ENCODE measurements at regions not wholly inside any gene's neighbourhood (a gene's known extent, or its start where the extent isn't known, plus 50 kb on each side); places are given as distances from the start of the nearest gene placed in this dataset.
"Not testable (repeated sequence)": the region's sequence is repeated elsewhere in the genome, so short reads cannot be mapped to it uniquely, and the experiment has no call there.

DNA sequence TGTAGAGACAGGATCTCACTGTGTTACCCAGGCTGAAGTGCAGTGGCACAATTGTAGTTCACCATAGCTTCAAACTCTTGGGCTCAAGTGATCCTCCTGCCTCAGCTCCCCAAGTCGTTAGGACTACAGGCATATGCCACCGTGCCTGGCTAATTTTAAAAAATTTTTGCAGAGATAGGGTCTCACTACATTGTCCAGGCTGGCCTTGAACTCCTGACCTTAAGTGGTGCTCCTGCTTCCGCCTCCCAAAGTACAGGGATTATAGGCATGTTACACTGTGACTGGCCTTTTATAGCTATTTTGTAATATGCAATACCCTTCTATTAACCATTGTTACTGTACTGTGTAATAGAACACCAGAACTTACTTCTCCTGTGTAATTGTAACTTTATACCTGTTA is 139.3 kb upstream of the ZNF267 start:
- Histone ChIP-seq H3K79me2 (ENCODE audit: low read length) (no peaks in the 10 kb centered on the region), H3K9me2 (replicated peaks; ENCODE audit: insufficient read depth, low read length) (no peaks in the 10 kb centered on the region), H2AFZ (ENCODE audit: low read length) (no peak overlapping the region), H3K36me3 (replicated peaks; ENCODE audit: insufficient read depth, low read length) (no peaks in the 10 kb centered on the region; the same call in 1 of the 2 replicates), H3K9me3 (replicated peaks; ENCODE audit: insufficient read depth, low read length) (no peaks in the 10 kb centered on the region), H3K27me3 (replicated peaks; ENCODE audit: insufficient read depth, low read length) (no peaks in the 10 kb centered on the region), H3K27ac (ENCODE audit: low read length) (no peak overlapping the region), H3F3A (ENCODE audit: insufficient read depth, low read length) (no peaks in the 10 kb centered on the region), H3K4me3 (ENCODE audit: low read length) (no peak overlapping the region), H3K9ac (ENCODE audit: low read length) (no peak overlapping the region), H3K4me1 (ENCODE audit: low read length) (no peaks in the 10 kb centered on the region), H4K20me1 (ENCODE audit: insufficient read depth, low read length) (no peaks in the 10 kb centered on the region), H3K4me2 (ENCODE audit: low read depth, low read length) (no peak overlapping the region)
- DNase-seq, result no peak
- TF ChIP-seq EZH2 (optimal IDR thresholded peaks at IDR 0.05; ENCODE audit: low read depth, low read length) (no peak), EZH2phosphoT487 (IDR thresholded peaks at IDR 0.05; ENCODE audit: low read length) (no peak)
- TF ChIP-seq, protein P1, sequence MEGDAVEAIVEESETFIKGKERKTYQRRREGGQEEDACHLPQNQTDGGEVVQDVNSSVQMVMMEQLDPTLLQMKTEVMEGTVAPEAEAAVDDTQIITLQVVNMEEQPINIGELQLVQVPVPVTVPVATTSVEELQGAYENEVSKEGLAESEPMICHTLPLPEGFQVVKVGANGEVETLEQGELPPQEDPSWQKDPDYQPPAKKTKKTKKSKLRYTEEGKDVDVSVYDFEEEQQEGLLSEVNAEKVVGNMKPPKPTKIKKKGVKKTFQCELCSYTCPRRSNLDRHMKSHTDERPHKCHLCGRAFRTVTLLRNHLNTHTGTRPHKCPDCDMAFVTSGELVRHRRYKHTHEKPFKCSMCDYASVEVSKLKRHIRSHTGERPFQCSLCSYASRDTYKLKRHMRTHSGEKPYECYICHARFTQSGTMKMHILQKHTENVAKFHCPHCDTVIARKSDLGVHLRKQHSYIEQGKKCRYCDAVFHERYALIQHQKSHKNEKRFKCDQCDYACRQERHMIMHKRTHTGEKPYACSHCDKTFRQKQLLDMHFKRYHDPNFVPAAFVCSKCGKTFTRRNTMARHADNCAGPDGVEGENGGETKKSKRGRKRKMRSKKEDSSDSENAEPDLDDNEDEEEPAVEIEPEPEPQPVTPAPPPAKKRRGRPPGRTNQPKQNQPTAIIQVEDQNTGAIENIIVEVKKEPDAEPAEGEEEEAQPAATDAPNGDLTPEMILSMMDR (IDR thresholded peaks at IDR 0.05; ENCODE audit: low read length), result no peak

DNA sequence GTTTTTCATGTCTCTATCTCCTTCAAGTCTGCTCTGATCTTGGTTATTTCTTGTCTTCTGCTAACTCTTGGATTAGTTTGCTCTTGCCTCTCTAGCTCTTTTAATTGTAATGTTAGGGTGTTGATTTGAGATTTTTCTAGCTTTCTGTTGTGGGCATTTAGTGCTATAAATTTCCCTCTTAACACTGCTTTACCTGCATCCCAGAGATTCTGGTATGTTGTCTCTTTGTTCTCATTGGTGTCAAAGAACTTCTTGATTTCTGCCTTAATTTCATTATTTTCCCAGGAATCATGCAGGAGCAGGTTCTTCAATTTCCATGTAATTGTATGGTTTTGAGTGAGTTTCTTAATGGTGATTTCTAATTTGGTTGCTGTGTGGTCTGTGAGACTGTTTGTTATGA is 128.5 kb upstream of the ZNF267 start:
- not testable (repeated sequence) for H3K9me2 ChIP-seq (replicated peaks; ENCODE audit: insufficient read depth, low read length); H3K4me1 ChIP-seq (ENCODE audit: low read length); H3K4me2 ChIP-seq (ENCODE audit: low read depth, low read length); H3K36me3 ChIP-seq (replicated peaks; ENCODE audit: insufficient read depth, low read length); H3K79me2 ChIP-seq (ENCODE audit: low read length); H4K20me1 ChIP-seq (ENCODE audit: insufficient read depth, low read length); DNase-seq; H2AFZ ChIP-seq (ENCODE audit: low read length); H3K27me3 ChIP-seq (replicated peaks; ENCODE audit: insufficient read depth, low read length); H3K9me3 ChIP-seq (replicated peaks; ENCODE audit: insufficient read depth, low read length); H3F3A ChIP-seq (ENCODE audit: insufficient read depth, low read length); H3K9ac ChIP-seq (ENCODE audit: low read length); H3K4me3 ChIP-seq (ENCODE audit: low read length); H3K27ac ChIP-seq (ENCODE audit: low read length)

DNA sequence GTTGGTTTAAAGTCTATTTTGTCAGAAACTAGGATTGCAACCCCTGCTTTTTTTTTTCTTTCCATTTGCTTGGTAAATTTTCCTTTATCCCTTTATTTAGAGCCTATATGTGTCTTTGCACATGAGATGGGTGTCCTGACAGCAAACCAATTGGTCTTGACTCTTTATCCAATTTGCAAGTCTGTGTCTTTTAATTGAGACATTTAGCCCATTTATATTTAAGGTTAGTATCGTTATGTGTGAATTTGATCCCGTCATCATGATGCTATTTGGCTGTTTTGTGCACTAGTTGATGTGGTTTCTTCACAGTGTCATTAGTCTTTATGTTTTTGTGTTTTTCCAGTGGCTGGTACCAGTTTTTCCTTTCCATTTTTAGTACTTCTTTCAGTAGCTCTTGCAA is 127.7 kb upstream of the ZNF267 start:
- H3K36me3 ChIP-seq (replicated peaks; ENCODE audit: insufficient read depth, low read length), result no peaks in the 10 kb centered on the region
- no peaks in the 10 kb centered on the region for H3K79me2 ChIP-seq (ENCODE audit: low read length)
- H3K4me2 ChIP-seq (ENCODE audit: low read depth, low read length), result no peak overlapping the region
- no peaks in the 10 kb centered on the region for H4K20me1 ChIP-seq (ENCODE audit: insufficient read depth, low read length)
- no peak overlapping the region for H3K9ac ChIP-seq (ENCODE audit: low read length)
- H2AFZ ChIP-seq (ENCODE audit: low read length), result no peak overlapping the region
- no peak overlapping the region for H3K27ac ChIP-seq (ENCODE audit: low read length)
- no peak for DNase-seq
- H3K9me2 ChIP-seq (replicated peaks; ENCODE audit: insufficient read depth, low read length), result no peaks in the 10 kb centered on the region
- TF ChIP-seq EZH2 (optimal IDR thresholded peaks at IDR 0.05; ENCODE audit: low read depth, low read length), result no peak
- no peak for TF ChIP-seq EZH2phosphoT487 (IDR thresholded peaks at IDR 0.05; ENCODE audit: low read length)
- TF ChIP-seq, protein P1 (IDR thresholded peaks at IDR 0.05; ENCODE audit: low read length), result no peak
- no peaks in the 10 kb centered on the region for H3K9me3 ChIP-seq (replicated peaks; ENCODE audit: insufficient read depth, low read length)
- no peaks in the 10 kb centered on the region for H3K27me3 ChIP-seq (replicated peaks; ENCODE audit: insufficient read depth, low read length)
- H3K4me1 ChIP-seq (ENCODE audit: low read length), result no peaks in the 10 kb centered on the region
- no peak overlapping the region for H3K4me3 ChIP-seq (ENCODE audit: low read length)
- H3F3A ChIP-seq (ENCODE audit: insufficient read depth, low read length), result no peaks in the 10 kb centered on the region

DNA sequence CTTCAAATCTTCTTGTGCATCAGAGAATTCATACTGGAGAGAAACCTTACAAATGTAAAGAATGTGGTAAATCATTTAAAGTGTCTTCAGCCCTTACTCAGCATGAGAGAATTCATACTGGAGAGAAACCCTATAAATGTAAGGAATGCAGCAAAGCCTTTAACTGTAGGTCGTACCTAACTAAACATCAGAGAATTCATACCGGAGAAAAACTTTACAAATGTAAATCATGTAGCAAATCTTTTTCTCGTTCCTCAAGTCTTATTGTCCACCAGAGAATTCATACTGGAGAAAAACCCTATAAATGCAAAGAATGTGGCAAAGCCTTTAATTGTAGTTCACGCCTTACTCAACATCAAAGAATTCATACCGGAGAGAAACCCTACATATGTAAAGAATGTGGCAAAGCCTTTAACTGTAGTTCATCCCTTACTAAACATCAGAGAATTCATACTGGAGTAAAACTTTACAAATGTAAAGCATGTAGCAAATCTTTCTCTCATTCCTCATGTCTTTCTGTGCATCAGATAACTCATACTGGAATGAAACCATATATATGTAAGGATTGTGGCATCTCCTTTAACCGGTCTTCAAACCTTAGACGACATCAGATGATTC is 118.5 kb upstream of the ZNF267 start:
- DNase-seq, result no peak
- no peak for TF ChIP-seq EZH2phosphoT487 (IDR thresholded peaks at IDR 0.05; ENCODE audit: low read length)
- TF ChIP-seq EZH2 (optimal IDR thresholded peaks at IDR 0.05; ENCODE audit: low read depth, low read length), result no peak
- TF ChIP-seq, protein P1 (IDR thresholded peaks at IDR 0.05; ENCODE audit: low read length), result no peak

More for the DNA sequence above, 118.5 kb upstream of the ZNF267 start:
- no peak overlapping the region for H2AFZ ChIP-seq (ENCODE audit: low read length)
- H3K79me2 ChIP-seq (ENCODE audit: low read length), result no peaks in the 10 kb centered on the region
- no peak overlapping the region for H3K4me3 ChIP-seq (ENCODE audit: low read length)
- H3K27me3 ChIP-seq (replicated peaks; ENCODE audit: insufficient read depth, low read length), result no peaks in the 10 kb centered on the region
- peaks cover 3% of the 10 kb centered on the region for H3K9me3 ChIP-seq (replicated peaks; ENCODE audit: insufficient read depth, low read length)
- no peak overlapping the region for H3K9ac ChIP-seq (ENCODE audit: low read length)
- H3F3A ChIP-seq (ENCODE audit: insufficient read depth, low read length), result no peaks in the 10 kb centered on the region
- H4K20me1 ChIP-seq (ENCODE audit: insufficient read depth, low read length), result no peaks in the 10 kb centered on the region
- no peaks in the 10 kb centered on the region for H3K4me1 ChIP-seq (ENCODE audit: low read length)
- H3K9me2 ChIP-seq (replicated peaks; ENCODE audit: insufficient read depth, low read length), result no peaks in the 10 kb centered on the region
- H3K36me3 ChIP-seq (replicated peaks; ENCODE audit: insufficient read depth, low read length), result peaks cover 6% of the 10 kb centered on the region; the same call in 1 of the 2 replicates
- no peak overlapping the region for H3K27ac ChIP-seq (ENCODE audit: low read length)
- H3K4me2 ChIP-seq (ENCODE audit: low read depth, low read length), result no peak overlapping the region
